Adipocyte (in vitro differentiated cells): ENCODE measurements at regions not wholly inside any gene's neighbourhood (a gene's known extent, or its start where the extent isn't known, plus 50 kb on each side); places are given as distances from the start of the nearest gene placed in this dataset.

Experiments used
- DNase-seq: peaks from one replicate; pipeline ENCODE4 v3.0.0-alpha.2; 2015; ENCODE audit warnings: low read depth
- H3K27me3 ChIP-seq: replicated peaks from 2 replicates; pipeline ENCODE4 v1.7.0; 2013; ENCODE audit warnings: mild to moderate bottlenecking, low read length, moderate library complexity; ENCODE audit not compliant: control insufficient read depth, insufficient read depth
- H3K36me3 ChIP-seq: 2 replicates; pipeline ENCODE4 v1.7.0; 2013; ENCODE audit warnings: low read length, mild to moderate bottlenecking, moderate library complexity; ENCODE audit not compliant: control insufficient read depth, insufficient read depth, severe bottlenecking
- H3K4me1 ChIP-seq: 2 replicates; pipeline ENCODE4 v1.7.0; 2013; ENCODE audit warnings: mild to moderate bottlenecking, low read length, moderate library complexity; ENCODE audit not compliant: control insufficient read depth, insufficient read depth
- H3K4me3 ChIP-seq: 2 replicates; pipeline ENCODE4 v1.7.0; 2013; ENCODE audit warnings: mild to moderate bottlenecking, low read length, moderate library complexity
- H3K9ac ChIP-seq: 2 replicates; pipeline ENCODE4 v1.7.0; 2013; ENCODE audit warnings: mild to moderate bottlenecking, low read length, moderate library complexity
- H3K9me3 ChIP-seq: 2 replicates; pipeline ENCODE4 v1.7.0; 2013; ENCODE audit warnings: mild to moderate bottlenecking, low read length, moderate library complexity; ENCODE audit not compliant: control insufficient read depth

- H3K4me1 ChIP-seq = no peaks in the 10 kb centered on the region
- no peak for DNase-seq
- no peak overlapping the region for H3K4me3 ChIP-seq
Observed at GRCh38 chr6:134866563-134866962, 83.3 kb downstream of the ALDH8A1 start.

DNA sequence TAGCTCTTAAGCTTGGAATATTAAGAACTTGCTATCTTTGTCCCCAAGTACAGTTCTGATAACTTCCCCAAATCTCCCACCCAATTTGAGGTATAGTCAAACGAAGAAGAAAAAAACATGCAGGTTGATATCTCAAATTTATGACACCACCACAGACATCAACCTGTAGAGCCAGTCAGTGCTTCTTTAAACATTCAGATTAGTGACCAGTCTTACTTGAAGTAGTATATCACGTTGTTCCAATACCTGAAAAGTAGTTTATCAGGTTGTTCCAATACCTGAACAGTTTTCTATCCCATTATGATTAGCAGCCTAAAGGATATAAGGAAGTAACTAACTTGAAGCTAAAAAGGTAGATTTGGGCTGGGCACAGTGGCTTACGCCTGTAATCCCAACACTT is 85.3 kb downstream of the ALDH8A1 start:
- H3K27me3 ChIP-seq = no peaks in the 10 kb centered on the region
- no peaks in the 10 kb centered on the region for H3K36me3 ChIP-seq
- DNase-seq = no peak
- H3K4me1 ChIP-seq = no peaks in the 10 kb centered on the region
- no peaks in the 10 kb centered on the region for H3K9me3 ChIP-seq
- no peak overlapping the region for H3K9ac ChIP-seq
- H3K4me3 ChIP-seq = no peak overlapping the region

More at GRCh38 chr6:134866563-134866962, 83.3 kb downstream of the ALDH8A1 start:
- no peaks in the 10 kb centered on the region for H3K36me3 ChIP-seq
- no peak overlapping the region for H3K9ac ChIP-seq
- no peaks in the 10 kb centered on the region for H3K27me3 ChIP-seq
- no peaks in the 10 kb centered on the region for H3K9me3 ChIP-seq

DNA sequence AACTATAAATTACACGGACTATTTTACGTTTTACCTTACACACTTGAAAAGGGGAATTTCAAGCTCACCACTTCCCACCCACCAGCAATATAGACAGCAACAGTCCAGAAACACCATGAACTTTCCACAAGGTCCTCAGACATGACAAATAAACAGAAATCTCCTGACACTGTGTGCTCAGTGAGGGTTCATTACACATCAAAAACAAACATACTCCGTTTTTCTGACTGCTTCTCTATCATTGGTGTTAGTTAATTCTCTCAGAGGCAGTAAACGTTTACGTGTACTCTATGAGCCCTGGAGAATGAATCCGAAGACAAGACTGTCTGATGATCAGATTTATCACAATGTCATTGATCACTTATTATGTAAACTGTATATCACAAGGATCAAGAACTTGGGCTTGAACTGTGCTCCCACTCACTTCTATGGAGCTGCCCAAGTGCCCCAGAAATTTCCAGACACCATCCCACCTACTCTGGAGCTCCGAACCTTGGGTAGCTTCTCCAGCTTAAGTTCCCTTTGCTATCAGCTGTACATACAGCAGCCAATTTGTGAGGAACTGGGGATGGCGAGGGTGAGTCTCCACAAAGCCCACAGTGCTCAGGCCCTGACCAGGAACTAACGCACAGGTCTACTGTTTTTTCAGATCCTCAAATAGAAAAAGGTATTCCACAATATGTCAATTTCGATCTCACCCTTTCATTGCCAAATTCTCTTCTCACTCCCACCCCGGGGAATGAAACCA is 86.0 kb downstream of the ALDH8A1 start:
- no peak for DNase-seq
- H3K9ac ChIP-seq = no peak overlapping the region
- H3K4me1 ChIP-seq = no peaks in the 10 kb centered on the region
- H3K36me3 ChIP-seq = no peaks in the 10 kb centered on the region
- no peak overlapping the region for H3K4me3 ChIP-seq
- no peaks in the 10 kb centered on the region for H3K27me3 ChIP-seq
- no peaks in the 10 kb centered on the region for H3K9me3 ChIP-seq

- Histone ChIP-seq H3K4me1 (peaks cover 31% of the 10 kb centered on the region), H3K4me3 (no peak overlapping the region)
Observed at GRCh38 chr6:134854366-134854765, 95.5 kb downstream of the ALDH8A1 start.

DNA sequence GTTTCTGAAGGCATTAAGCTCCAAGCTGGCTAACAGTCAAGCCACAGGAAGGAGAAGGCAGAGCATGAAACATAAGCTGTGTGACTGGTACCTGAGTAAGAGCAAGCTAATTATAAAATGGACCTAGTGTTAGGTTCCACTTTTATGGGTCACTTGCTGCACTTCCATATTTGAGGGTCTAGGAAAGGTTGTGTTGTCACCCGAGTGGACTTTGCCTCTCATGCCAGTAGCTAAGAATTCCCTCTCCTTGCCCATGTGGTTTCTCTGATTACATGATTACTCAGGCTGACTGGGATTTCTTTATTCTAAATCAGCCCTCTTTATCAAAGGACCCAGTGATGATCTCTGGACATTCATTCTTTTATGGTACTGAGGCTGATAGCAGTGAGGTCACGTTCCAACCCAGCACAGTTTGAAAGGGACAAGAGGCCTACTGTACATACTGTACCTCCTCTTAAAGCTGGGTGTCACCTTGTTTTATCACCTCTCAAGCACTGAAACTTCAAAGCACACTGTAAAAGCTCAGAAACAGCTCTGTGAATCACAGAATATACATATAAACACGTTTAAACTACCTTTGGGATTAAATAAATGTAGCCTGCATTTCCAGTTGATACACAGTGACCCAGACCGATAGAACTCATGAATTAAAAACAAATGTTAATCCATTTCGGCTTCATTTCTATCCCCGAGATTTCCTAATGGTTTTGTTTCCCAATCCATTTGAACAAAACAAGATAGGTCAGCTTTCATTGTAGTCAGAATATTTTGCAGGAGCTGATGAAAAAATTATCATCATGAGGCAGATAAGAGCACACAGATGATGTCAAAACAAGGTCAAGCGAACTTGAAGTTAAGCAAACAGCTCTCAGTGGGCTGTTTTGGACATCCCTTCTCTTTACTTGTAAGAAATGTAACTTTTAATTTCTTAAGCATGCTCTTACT is 96.5 kb downstream of the ALDH8A1 start:
- Histone ChIP-seq H3K4me3 (peak overlapping the region; percentile 7), H3K36me3 (no peaks in the 10 kb centered on the region), H3K4me1 (peaks cover 31% of the 10 kb centered on the region), H3K9me3 (no peaks in the 10 kb centered on the region), H3K27me3 (no peaks in the 10 kb centered on the region), H3K9ac (no peak overlapping the region)
- DNase-seq = peak; percentile 46

More at GRCh38 chr6:134854366-134854765, 95.5 kb downstream of the ALDH8A1 start:
- Histone ChIP-seq H3K9ac (no peak overlapping the region), H3K36me3 (no peaks in the 10 kb centered on the region), H3K9me3 (no peaks in the 10 kb centered on the region), H3K27me3 (no peaks in the 10 kb centered on the region)
- no peak for DNase-seq

GRCh38 chr6:134851548-134851947 is 98.4 kb downstream of the ALDH8A1 start:
- no peak overlapping the region for H3K4me3 ChIP-seq
- no peak for DNase-seq
- H3K9ac ChIP-seq = no peak overlapping the region
- peaks cover 31% of the 10 kb centered on the region for H3K4me1 ChIP-seq
- no peaks in the 10 kb centered on the region for H3K27me3 ChIP-seq
- no peaks in the 10 kb centered on the region for H3K36me3 ChIP-seq
- no peaks in the 10 kb centered on the region for H3K9me3 ChIP-seq

DNA sequence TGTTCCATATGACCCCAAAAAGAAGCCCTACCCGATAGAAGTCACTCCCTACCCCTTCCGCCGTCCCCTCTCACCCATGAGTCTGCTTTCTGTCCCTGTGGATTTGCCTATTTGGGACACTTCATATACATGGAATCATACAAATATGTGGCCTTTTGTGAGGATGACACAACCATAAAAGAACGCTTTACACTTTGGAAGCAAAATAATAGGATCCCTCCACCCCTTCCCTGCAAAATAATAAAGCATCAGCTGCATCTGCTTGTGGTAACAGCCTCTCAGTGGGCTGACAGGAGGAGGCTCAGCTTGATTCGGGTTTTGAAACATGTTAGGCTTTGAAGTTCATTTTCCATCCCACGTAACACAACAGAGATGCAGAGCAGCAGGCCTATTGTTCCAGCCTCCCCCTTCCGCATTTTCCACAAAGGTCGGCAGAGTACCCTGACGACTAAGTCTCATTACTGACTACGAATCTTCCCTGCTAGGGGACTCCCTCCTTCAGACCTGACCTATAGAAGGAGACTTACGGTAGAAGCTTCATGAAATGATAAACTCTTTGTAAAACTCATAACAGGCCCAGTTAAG is 99.1 kb downstream of the ALDH8A1 start:
- Histone ChIP-seq H3K9ac (no peak overlapping the region), H3K36me3 (no peaks in the 10 kb centered on the region), H3K4me1 (peaks cover 31% of the 10 kb centered on the region), H3K27me3 (no peaks in the 10 kb centered on the region), H3K4me3 (no peak overlapping the region), H3K9me3 (no peaks in the 10 kb centered on the region)
- peak; percentile 48 for DNase-seq

- Histone ChIP-seq H3K9ac (no peak overlapping the region), H3K36me3 (no peaks in the 10 kb centered on the region), H3K4me3 (no peak overlapping the region), H3K9me3 (no peaks in the 10 kb centered on the region), H3K4me1 (peaks cover 23% of the 10 kb centered on the region), H3K27me3 (no peaks in the 10 kb centered on the region)
- DNase-seq = no peak
Observed at GRCh38 chr6:134849920-134850447, 99.9 kb downstream of the ALDH8A1 start.

DNA sequence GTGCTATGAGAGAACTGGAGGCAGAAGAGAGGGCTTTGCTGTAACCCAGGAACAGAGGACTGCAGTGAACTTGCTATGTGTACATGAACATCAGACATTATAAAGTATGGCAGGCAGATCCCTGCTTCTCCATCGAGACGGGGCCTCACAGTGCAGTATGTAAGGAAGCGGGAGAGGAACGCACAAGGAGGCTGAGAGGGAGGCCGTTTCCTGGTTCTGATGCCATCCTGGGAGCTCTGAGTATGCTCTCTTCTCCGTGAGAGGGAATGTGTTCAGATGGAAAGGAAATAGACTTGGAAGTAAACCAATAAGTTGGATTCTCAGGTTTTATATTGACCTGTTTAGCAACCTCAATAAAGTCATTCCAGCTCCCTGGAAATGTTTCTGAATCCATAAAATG is 101.8 kb downstream of the ALDH8A1 start:
- H3K27me3 ChIP-seq = no peaks in the 10 kb centered on the region
- no peaks in the 10 kb centered on the region for H3K36me3 ChIP-seq
- H3K4me1 ChIP-seq = peaks cover 4% of the 10 kb centered on the region
- no peak overlapping the region for H3K9ac ChIP-seq
- DNase-seq = no peak
- H3K9me3 ChIP-seq = no peaks in the 10 kb centered on the region
- H3K4me3 ChIP-seq = no peak overlapping the region

GRCh38 chr6:134846865-134847264 is 103.0 kb downstream of the ALDH8A1 start:
- Histone ChIP-seq H3K9me3 (no peaks in the 10 kb centered on the region), H3K27me3 (no peaks in the 10 kb centered on the region), H3K9ac (no peak overlapping the region), H3K36me3 (no peaks in the 10 kb centered on the region), H3K4me3 (no peak overlapping the region), H3K4me1 (no peaks in the 10 kb centered on the region)
- DNase-seq = no peak

GRCh38 chr6:134846031-134846430 is 103.9 kb downstream of the ALDH8A1 start:
- Histone ChIP-seq H3K4me1 (no peaks in the 10 kb centered on the region), H3K27me3 (no peaks in the 10 kb centered on the region), H3K36me3 (no peaks in the 10 kb centered on the region), H3K9ac (no peak overlapping the region), H3K9me3 (no peaks in the 10 kb centered on the region), H3K4me3 (no peak overlapping the region)
- DNase-seq = no peak
